ENCODE measurements at regions not wholly inside any gene's neighbourhood (a gene's known extent, or its start where the extent isn't known, plus 50 kb on each side); places are given as distances from the start of the nearest gene placed in this dataset.

- WGBS, result 80% methylated on average over 2 of the region's 2 CpGs
- no peaks in the 10 kb centered on the region for H3K27me3 ChIP-seq (replicated peaks; ENCODE audit: insufficient read depth)
- H3K4me3 ChIP-seq, result no peak overlapping the region
- no peaks in the 10 kb centered on the region for H3K9me3 ChIP-seq
- intact Hi-C loops (cut with DNase I), result no loop called here
- H3K27ac ChIP-seq, result no peak overlapping the region
- TF ChIP-seq CTCF (IDR thresholded peaks at IDR 0.05) (no peak), POLR2AphosphoS5 (IDR thresholded peaks at IDR 0.05) (no peak), POLR2A (IDR thresholded peaks at IDR 0.05) (no peak)
- DNase-seq (ENCODE audit: low spot score), result no peak
- no peaks in the 10 kb centered on the region for H3K36me3 ChIP-seq
- no peaks in the 10 kb centered on the region for H3K4me1 ChIP-seq (replicated peaks)
Observed at GRCh38 chr3:30970183-30970582, 75.7 kb upstream of the GADL1 start.

DNA sequence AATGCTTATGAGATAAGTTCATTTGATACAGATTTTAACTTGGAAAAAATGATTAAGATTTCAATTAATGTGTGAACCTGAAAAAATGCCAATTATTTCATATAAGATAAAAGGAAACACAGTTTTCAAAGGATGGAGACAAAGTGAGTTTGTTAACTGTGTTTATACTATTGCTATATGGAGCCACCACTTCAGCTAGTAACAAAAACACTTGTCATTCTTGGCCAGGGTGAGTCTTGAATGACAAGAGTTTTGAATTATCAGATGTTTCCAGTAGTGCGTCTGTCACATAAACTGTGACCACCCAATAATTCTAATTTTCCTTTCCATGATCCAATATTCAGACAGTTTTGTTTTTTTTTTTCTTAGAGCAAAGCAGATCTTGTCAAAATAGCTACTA is 78.0 kb upstream of the GADL1 start:
- 95% methylated on average over 1 of the region's 1 CpG for WGBS
- TF ChIP-seq POLR2A (IDR thresholded peaks at IDR 0.05) (no peak), CTCF (IDR thresholded peaks at IDR 0.05) (no peak), POLR2AphosphoS5 (IDR thresholded peaks at IDR 0.05) (no peak)
- intact Hi-C loops (cut with DNase I), result no loop called here

GRCh38 chr3:30974071-30974470 is 79.6 kb upstream of the GADL1 start:
- no peaks in the 10 kb centered on the region for H3K9me3 ChIP-seq
- WGBS, result 88% methylated on average over 2 of the region's 2 CpGs
- no peaks in the 10 kb centered on the region for H3K36me3 ChIP-seq
- H3K4me3 ChIP-seq, result no peak overlapping the region
- no peak for DNase-seq (ENCODE audit: low spot score)
- intact Hi-C loops (cut with DNase I), result no loop called here
- TF ChIP-seq POLR2A (IDR thresholded peaks at IDR 0.05), result no peak
- TF ChIP-seq CTCF (IDR thresholded peaks at IDR 0.05), result no peak
- TF ChIP-seq POLR2AphosphoS5 (IDR thresholded peaks at IDR 0.05), result no peak
- H3K4me1 ChIP-seq (replicated peaks), result no peaks in the 10 kb centered on the region
- no peak overlapping the region for H3K27ac ChIP-seq
- H3K27me3 ChIP-seq (replicated peaks; ENCODE audit: insufficient read depth), result no peaks in the 10 kb centered on the region

More for the DNA sequence above, 78.0 kb upstream of the GADL1 start:
- no peak for DNase-seq (ENCODE audit: low spot score)
- H3K27ac ChIP-seq, result no peak overlapping the region
- H3K9me3 ChIP-seq, result no peaks in the 10 kb centered on the region
- no peaks in the 10 kb centered on the region for H3K4me1 ChIP-seq (replicated peaks)
- no peaks in the 10 kb centered on the region for H3K27me3 ChIP-seq (replicated peaks; ENCODE audit: insufficient read depth)
- no peaks in the 10 kb centered on the region for H3K36me3 ChIP-seq
- no peak overlapping the region for H3K4me3 ChIP-seq

DNA sequence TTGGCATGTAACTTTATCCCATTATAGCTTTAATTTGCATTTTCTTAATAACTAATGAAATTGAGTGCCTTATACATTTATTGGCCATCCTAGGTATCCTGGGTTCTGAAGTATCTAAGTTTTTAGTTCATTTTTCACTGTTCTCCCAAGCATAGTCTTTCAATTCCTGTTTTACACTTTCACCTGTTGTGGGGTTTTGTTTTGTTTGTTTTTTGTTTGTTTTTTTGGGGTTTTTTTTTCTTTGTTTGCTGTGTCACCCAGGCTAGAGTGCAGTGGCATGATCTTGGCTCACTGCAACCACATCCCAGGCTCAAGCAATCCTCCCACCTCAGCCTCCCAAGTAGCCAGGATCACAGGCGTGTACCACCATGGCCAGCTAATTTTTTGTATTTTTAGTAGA is 83.1 kb upstream of the GADL1 start:
- H3K9me3 ChIP-seq, result no peaks in the 10 kb centered on the region
- 100% methylated on average over 1 of the region's 1 CpG for WGBS
- H3K27ac ChIP-seq, result no peak overlapping the region
- no peak overlapping the region for H3K4me3 ChIP-seq
- no peak for TF ChIP-seq CTCF (IDR thresholded peaks at IDR 0.05)
- no peak for TF ChIP-seq POLR2AphosphoS5 (IDR thresholded peaks at IDR 0.05)
- no peak for TF ChIP-seq POLR2A (IDR thresholded peaks at IDR 0.05)
- intact Hi-C loops (cut with DNase I), result no loop called here
- no peak for DNase-seq (ENCODE audit: low spot score)
- H3K4me1 ChIP-seq (replicated peaks), result no peaks in the 10 kb centered on the region
- no peaks in the 10 kb centered on the region for H3K36me3 ChIP-seq
- no peaks in the 10 kb centered on the region for H3K27me3 ChIP-seq (replicated peaks; ENCODE audit: insufficient read depth)

DNA sequence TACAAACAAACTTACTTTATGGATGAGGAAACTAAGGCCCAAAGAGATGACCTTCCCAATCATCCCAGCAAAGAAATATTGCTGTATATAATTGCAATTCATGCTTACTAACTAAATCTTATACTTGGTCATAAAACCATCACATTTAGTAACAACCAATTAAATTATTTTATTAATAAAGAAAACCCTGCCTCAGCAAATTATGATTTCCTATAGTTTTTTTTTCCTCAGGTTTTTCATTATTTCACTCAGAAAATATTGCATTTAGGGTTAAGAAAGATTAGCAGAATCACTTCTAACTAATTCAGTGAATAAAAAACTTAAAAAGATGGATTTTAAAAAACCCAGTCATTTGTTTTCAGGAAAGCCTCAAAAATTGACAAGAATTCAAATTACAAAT is 86.5 kb upstream of the GADL1 start:
- Histone ChIP-seq H3K9me3 (no peaks in the 10 kb centered on the region), H3K27me3 (replicated peaks; ENCODE audit: insufficient read depth) (no peaks in the 10 kb centered on the region), H3K4me3 (no peak overlapping the region), H3K4me1 (replicated peaks) (no peaks in the 10 kb centered on the region), H3K36me3 (no peaks in the 10 kb centered on the region), H3K27ac (no peak overlapping the region)
- no peak for DNase-seq (ENCODE audit: low spot score)
- intact Hi-C loops (cut with DNase I), result no loop called here
- no peak for TF ChIP-seq POLR2AphosphoS5 (IDR thresholded peaks at IDR 0.05)
- TF ChIP-seq CTCF (IDR thresholded peaks at IDR 0.05), result no peak
- TF ChIP-seq POLR2A (IDR thresholded peaks at IDR 0.05), result no peak

Measured in prostate gland (tissue), 2 donors.